CD4-positive, alpha-beta T cell treated with Interferon alpha-2 for 1 hour (primary cell): ENCODE measurements at regions not wholly inside any gene's neighbourhood (a gene's known extent, or its start where the extent isn't known, plus 50 kb on each side); places are given as distances from the start of the nearest gene placed in this dataset.

Source experiments
- DNase-seq, 2 donors: peaks; one replicate each; pipeline ENCODE4 v3.0.0-alpha.2; 2020 to 2022

GRCh38 chr3:8204853-8205650 is 296.6 kb upstream of the LMCD1 start:
- no peak for DNase-seq

DNA sequence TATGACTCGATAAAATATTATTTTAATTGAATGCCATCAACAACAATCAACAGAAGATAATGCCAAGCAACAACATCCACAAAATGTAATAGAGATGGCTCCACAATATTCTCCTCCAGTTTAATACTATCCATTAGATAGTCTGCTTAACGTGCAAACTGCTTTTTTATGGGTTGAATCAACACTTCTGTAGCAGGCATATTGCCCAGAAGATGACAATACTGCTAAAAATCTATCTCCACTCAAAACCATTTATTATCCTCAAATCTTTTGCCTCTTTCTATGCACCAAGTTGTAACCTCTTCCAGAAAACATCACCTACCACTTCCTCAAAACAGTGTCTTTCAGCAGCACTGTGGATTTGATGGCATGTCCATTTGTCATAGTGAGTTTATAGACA is 295.7 kb upstream of the LMCD1 start:
- no peak for DNase-seq

DNA sequence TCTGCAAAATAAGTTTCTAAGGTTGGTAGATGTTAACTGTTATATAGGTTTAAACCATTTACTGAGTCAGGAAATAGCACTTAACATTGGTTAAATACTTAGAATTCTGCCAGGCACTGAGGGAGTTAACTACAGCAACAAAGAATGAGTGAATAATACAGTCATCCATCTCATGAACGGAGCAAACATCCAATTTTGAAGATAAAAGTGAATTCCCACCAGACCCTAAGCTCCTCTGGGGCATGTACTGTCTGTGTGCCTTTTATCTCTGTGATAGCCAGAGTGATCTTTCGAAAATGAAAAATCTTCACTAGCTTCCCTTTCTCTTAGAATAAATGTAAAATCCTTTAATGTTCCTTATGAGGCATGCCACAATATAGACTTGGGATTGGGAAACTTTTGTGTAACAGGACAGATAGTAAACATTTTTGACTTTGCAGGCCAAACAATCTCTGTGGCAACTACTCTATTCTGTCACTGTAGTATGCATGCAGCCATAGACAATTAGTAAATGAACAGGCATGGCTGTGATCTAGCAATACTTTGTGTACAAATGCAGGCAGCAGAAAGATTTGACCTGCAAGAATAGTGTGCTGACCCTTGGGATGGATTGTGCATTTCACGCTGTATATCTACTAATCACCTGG is 294.5 kb upstream of the LMCD1 start:
- no peak for DNase-seq

DNA sequence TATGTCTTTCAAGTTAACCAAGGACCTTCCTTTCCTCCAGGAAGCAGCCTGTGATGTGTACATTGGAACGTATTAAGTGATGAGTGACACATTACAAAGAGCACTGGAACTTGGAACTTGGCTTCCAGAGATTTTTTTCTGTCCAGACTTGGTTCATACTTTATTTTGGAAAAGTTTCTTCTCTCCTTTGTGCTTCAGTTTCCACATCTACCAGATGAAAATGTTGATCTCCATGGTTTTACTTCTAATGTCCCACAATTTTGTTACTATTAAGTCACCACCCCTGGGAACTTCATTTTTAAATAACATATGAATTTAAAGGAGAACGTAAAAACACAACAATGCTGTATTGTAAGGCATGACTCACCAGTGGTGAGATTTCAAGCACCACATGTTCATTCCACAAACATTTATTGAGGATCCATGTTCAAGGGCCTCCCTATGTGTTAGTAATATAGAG is 290.7 kb upstream of the LMCD1 start:
- no peak for DNase-seq

DNA sequence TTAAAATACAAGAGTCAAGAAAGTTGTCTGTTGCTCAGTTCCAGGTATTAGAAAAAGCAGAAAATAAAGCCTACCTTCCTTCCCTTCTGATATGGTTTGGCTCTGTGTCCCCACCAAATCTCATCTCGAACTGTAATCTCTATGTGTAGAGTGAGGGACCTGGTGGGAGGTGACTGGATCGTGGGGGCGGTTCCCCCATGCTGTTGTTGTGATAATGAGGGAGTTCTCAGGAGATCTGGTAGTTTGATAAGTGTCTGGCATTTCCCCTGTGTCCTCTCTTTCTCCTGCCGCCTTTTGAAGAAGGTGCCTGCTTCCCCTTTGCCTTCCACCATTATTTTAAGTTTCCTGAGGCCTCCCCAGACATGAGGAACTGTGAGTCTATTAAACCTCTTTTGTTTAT is 288.8 kb upstream of the LMCD1 start:
- no peak for DNase-seq

- no peak for DNase-seq
These were observed 288.3 kb upstream of the LMCD1 start for GRCh38 chr3:8213286-8213685.

DNA sequence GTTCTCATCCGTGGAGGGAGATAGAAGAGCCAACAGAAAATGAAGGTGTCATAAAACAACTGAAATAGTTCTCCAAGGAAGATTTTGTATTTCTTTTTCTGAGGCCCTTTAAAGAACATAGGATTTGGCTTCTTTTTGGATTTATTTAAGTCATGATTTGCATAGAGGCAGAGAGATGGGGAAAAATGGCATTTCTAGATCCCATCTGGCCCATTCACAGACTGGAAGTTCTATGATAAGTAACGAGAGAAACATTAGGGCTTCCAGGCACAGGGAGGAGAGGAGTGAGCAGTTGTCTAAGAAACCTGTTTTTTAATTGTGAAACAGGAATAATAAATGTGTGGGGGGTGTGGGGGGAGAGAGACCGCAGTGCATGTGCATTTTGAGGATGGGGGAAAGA is 285.8 kb upstream of the LMCD1 start:
- no peak for DNase-seq

- no peak for DNase-seq
These were observed 283.2 kb upstream of the LMCD1 start for GRCh38 chr3:8218353-8218940.

DNA sequence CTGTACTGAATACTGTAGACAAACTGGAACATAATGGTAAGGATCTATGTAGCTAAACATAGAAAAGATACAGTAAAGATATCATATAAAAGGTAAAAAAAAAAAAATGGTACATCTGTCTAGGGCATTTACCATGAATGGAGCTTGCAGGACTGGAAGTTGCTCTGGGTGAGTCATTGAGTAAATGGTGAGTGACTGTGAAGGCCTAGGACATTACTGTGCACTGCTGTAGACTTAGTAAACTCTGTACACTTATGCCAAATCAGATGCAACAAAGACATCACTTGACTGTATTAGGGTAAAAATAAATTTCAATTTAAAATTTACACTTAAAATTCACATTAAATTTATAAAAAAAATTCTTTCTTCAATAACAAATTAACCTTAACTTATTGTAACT is 281.3 kb upstream of the LMCD1 start:
- DNase-seq, result no peak

- no peak for DNase-seq
These were observed 277.9 kb upstream of the LMCD1 start for GRCh38 chr3:8223766-8224165.

- DNase-seq, result no peak
These were observed 276.7 kb upstream of the LMCD1 start for GRCh38 chr3:8224941-8225340.

DNA sequence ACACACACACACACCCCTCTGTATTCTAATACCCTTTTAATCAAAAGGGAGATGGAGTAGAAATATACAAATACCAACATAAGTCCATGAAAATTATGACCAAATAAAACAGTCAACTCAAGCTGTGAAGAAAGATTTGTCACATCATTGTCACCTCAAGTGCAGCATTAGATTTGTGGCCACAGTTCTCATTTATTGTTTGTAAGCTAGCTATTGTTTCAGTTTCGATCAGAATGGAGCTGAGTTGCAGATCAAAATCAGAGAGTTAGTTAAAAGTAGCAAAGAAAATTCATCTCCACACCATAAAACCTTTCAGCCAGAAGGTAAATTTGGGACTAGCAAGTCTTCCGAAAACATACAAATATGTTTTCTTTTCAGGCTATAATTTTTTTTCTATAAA is 267.7 kb upstream of the LMCD1 start:
- DNase-seq, result no peak

- DNase-seq, result no peak
These were observed 265.4 kb upstream of the LMCD1 start for GRCh38 chr3:8236264-8236663.

GRCh38 chr3:8237893-8238292 is 263.7 kb upstream of the LMCD1 start:
- no peak for DNase-seq

GRCh38 chr3:8238432-8238831 is 263.2 kb upstream of the LMCD1 start:
- DNase-seq, result no peak

- DNase-seq, result no peak
These were observed 262.5 kb upstream of the LMCD1 start for GRCh38 chr3:8239095-8239494.

DNA sequence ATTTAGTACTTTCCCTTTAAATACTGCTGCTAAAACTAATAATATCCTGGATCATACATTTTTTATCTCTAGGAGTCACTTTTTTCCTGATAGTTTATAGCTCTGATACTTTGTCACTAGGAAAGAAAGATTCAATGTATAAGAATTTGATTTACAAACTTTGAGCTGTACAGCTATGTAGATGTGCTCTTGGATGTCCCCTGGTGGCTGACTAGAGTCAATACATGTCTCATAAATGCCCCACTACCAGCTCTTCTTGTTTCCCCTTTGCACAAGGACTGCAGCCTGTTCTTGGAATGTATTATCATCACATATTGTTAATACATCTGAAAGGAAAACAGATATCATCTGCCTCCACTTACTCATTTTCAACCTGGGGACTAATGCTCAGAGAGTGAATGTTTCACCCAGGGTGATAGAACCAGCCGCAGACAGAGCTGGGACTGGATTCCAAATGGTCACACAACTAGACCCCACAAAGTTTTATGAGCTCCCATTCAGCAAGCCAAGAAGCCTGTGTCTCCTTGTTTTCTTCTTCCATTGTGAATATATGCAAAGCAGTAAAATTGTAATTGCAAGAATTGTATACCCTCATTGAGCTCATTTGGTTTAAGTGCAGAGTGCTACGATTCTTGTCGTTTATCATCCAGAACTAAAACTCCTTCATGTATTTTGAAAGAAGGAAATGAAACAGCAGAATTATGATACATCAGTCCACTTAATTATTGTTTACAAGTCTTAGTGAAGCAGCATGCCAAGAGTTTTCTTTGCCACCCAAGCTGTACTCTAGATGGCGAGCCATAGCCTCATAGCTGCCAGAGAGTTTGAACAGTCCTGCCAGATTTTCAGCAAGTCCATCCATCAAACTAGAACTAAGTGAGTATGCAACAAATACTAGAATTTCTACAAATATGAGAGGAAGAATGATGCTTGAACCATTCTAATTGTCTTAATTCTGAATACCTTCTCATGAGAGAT is 261.6 kb upstream of the LMCD1 start:
- DNase-seq, result peak; percentile 2 to 28

DNA sequence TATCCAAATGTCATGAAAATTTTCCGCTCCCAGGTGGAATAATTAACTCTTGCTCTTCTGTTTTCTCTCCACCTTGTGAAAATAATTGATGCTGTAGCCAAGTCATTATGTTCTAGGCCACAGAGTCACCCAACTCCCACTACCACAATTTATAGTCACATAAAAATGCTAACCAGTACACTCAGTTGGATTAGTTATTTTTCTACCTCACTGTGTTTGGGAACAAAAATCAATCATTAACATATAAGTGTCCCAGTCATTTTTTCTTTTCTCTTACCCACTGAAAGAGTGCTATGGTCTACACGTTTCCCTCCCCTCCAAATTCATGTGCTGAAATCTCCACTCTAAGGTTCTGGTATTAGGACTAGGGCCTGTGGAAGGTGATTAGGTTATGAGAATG is 255.6 kb upstream of the LMCD1 start:
- DNase-seq, result no peak

DNA sequence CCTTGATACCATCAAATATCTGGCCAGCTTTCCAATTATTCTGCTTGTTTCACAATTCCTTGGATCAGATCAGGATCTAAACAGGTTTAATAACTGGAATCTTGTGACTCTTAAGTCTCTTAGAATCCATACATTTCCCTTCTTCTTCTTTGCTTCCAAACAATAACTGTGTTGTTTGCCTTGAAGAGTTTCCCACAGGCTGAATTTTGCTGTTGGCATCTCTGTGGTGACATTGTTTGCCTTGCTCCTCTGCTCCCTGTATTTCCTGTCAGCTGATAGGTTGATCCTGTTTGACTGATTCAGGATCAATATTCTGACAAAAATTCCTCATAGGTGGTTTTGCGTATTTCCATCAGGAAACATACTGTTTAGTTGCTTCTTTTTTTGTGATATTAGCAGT is 248.4 kb upstream of the LMCD1 start:
- DNase-seq, result no peak

DNA sequence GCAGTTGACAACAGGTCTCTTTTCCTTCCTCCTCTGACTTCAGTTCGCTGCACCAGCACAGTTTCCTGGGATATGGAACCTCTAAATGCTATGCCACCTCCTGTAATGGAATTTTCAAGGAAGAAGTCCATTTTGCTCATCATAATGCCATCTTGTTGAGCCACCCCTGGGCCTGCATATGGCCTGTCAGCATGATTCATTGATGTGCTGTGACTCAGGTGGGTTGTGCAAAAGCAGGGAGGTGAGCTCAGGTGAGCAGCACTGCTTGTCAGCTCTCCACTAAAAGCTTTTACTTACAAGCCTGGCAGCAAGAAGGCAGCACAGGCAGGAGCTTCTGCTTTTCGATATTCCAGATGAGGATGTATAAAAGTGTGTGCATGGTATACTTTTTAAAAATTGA is 247.1 kb upstream of the LMCD1 start:
- DNase-seq, result no peak

- no peak for DNase-seq
These were observed 245.9 kb upstream of the LMCD1 start for GRCh38 chr3:8255725-8256124.

- DNase-seq, result no peak
These were observed 245.1 kb upstream of the LMCD1 start for GRCh38 chr3:8256441-8257071.

DNA sequence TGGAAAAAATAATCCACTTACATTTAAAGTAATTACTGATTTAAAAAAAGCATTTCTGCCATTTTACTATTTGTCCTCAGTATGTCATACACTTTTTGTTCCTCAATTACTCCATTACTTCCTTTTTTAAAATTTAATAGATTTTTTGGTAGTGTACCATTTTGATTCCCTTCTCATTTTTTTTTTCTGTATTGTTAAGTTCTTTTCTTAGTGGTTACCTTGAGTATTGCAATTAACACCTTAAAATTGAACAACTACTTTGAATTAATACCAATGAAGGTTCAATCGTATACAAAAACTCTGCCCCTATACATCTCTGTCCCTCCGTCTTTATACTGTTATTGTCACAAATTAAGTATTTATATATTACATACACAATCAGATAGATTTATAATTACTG is 240.6 kb upstream of the LMCD1 start:
- DNase-seq, result no peak
